Osteocyte (in vitro differentiated cells): ENCODE measurements at regions not wholly inside any gene's neighbourhood (a gene's known extent, or its start where the extent isn't known, plus 50 kb on each side); places are given as distances from the start of the nearest gene placed in this dataset.

Experiments
- DNase-seq: peaks from one replicate; pipeline ENCODE4 v3.0.0; 2021; ENCODE audit warnings: mixed read lengths; ENCODE audit not compliant: unreplicated experiment; ENCODE audit errors: extremely low spot score
- H3K27ac Mint-ChIP-seq: one replicate; pipeline ENCODE4 v1.8.0; 2021; ENCODE audit warnings: mild to moderate bottlenecking, mixed read lengths; ENCODE audit not compliant: unreplicated experiment
- H3K27me3 Mint-ChIP-seq: one replicate; pipeline ENCODE4 v1.8.0; 2021; ENCODE audit warnings: mixed read lengths; ENCODE audit not compliant: unreplicated experiment
- H3K36me3 Mint-ChIP-seq: one replicate; pipeline ENCODE4 v1.8.0; 2021; ENCODE audit warnings: mixed read lengths; ENCODE audit not compliant: unreplicated experiment
- H3K4me1 Mint-ChIP-seq: one replicate; pipeline ENCODE4 v1.8.0; 2021; ENCODE audit warnings: mixed read lengths; ENCODE audit not compliant: unreplicated experiment
- H3K4me3 Mint-ChIP-seq: one replicate; pipeline ENCODE4 v1.8.0; 2021; ENCODE audit warnings: mild to moderate bottlenecking, moderate library complexity, mixed read lengths; ENCODE audit not compliant: unreplicated experiment
- H3K9me3 Mint-ChIP-seq: one replicate; pipeline ENCODE4 v1.8.0; 2021; ENCODE audit warnings: mixed read lengths; ENCODE audit not compliant: unreplicated experiment
- TF ChIP-seq, protein P1 (sequence below): fragments of 200-600 bp; sonication (generic); IDR thresholded peaks from 2 replicates; pipeline ENCODE4 v1.5.0; 2021; ENCODE audit warnings: antibody characterized with exemption, mild to moderate bottlenecking, moderate library complexity

DNA sequence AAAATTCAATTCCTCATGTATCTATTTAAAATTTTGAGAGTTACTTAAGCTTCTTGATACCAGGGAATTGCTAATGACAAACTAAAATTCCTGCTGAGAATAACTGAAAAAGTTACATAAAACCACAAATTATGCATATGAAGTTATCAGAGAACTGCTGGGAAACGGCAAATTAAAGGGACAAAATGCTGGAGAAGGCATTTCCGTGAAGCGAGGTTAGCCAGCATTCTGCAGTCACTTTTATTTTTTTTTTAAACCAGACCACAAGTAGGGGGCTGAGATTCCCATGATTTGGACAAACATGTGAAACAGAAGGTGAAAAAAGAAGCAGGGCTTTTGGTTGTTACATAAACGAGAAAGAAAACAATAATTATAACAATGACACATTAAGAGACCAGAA lies 737.6 kb upstream of the CHRM3 start:
- Mint-ChIP-seq H3K36me3 (peaks cover 4% of the 10 kb centered on the region), H3K9me3 (peaks cover 5% of the 10 kb centered on the region), H3K27ac (peak overlapping the region; percentile 31), H3K27me3 (no peaks in the 10 kb centered on the region), H3K4me3 (no peak overlapping the region), H3K4me1 (peaks cover 38% of the 10 kb centered on the region)
- TF ChIP-seq, protein P1, sequence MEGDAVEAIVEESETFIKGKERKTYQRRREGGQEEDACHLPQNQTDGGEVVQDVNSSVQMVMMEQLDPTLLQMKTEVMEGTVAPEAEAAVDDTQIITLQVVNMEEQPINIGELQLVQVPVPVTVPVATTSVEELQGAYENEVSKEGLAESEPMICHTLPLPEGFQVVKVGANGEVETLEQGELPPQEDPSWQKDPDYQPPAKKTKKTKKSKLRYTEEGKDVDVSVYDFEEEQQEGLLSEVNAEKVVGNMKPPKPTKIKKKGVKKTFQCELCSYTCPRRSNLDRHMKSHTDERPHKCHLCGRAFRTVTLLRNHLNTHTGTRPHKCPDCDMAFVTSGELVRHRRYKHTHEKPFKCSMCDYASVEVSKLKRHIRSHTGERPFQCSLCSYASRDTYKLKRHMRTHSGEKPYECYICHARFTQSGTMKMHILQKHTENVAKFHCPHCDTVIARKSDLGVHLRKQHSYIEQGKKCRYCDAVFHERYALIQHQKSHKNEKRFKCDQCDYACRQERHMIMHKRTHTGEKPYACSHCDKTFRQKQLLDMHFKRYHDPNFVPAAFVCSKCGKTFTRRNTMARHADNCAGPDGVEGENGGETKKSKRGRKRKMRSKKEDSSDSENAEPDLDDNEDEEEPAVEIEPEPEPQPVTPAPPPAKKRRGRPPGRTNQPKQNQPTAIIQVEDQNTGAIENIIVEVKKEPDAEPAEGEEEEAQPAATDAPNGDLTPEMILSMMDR, result no peak
- no peak for DNase-seq

DNA sequence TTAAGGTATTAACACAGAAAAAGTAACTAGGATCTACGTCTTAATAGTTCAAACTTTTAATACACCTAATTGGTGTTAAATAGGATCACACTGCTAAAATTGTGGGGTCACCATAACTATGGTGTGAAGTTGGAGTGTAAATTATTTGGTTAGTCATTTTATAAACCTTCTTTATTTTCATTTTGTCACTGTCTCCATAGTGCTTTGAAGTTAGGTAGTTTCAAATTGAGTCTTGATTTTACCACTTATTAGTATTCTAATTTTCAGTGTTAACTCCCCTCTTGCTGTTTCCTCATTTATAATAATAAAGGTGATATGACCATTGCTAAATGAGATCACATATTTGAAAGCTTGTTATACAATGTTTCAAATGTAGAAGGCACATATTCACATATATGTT lies 738.1 kb upstream of the CHRM3 start:
- peaks cover 33% of the 10 kb centered on the region for H3K4me1 Mint-ChIP-seq
- no peak for DNase-seq
- TF ChIP-seq, protein P1, result no peak
- peaks cover 4% of the 10 kb centered on the region for H3K36me3 Mint-ChIP-seq
- H3K9me3 Mint-ChIP-seq, result peaks cover 5% of the 10 kb centered on the region
- no peaks in the 10 kb centered on the region for H3K27me3 Mint-ChIP-seq
- H3K4me3 Mint-ChIP-seq, result no peak overlapping the region
- H3K27ac Mint-ChIP-seq, result peak overlapping the region; percentile 31

DNA sequence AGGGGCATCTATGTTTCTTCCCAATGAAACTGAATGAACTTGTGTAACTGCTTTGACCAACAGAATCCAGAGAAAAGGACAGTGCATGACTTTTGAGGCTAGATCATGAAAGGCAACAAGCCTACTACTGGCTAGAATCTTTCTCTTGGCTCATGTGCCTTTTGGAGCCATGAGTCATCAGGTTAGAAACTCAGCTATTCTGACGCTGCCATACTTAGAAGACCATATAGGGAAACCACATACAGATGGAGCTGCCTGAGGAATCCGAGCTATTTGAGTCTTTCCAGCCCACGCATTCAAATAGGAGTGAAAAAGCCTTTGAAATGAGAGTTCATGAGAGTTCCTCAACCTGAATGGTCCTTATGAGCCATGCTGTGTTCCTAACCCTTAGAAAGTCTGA lies 738.5 kb upstream of the CHRM3 start:
- TF ChIP-seq, protein P1, result no peak

DNA sequence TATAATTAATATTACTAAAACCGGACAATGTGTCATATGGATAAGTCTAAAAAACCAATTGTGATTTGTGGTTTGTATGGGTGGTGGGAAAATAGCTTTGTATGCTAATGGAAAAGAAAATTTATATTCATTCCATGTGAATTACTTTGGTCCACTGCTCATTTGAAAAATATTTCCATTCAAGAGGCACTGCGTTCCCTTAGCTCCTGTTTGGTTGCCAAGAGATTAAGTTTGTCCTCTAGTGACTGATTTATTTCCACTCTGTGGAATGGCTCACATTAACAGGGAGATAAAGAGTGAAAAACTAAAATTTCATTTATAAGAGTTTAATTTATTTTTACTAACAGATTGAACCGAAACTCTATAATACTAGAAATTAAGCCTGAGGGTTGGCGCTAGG lies 744.1 kb upstream of the CHRM3 start:
- DNase-seq, result no peak
- H3K27me3 Mint-ChIP-seq, result no peaks in the 10 kb centered on the region
- H3K27ac Mint-ChIP-seq, result no peak overlapping the region
- no peaks in the 10 kb centered on the region for H3K9me3 Mint-ChIP-seq
- no peak overlapping the region for H3K4me3 Mint-ChIP-seq
- TF ChIP-seq, protein P1, result no peak
- H3K36me3 Mint-ChIP-seq, result no peaks in the 10 kb centered on the region
- H3K4me1 Mint-ChIP-seq, result peaks cover 3% of the 10 kb centered on the region

More for the DNA sequence above, 738.5 kb upstream of the CHRM3 start:
- no peak for DNase-seq
- Mint-ChIP-seq H3K4me1 (peaks cover 30% of the 10 kb centered on the region), H3K36me3 (peaks cover 4% of the 10 kb centered on the region), H3K9me3 (peaks cover 5% of the 10 kb centered on the region), H3K4me3 (no peak overlapping the region), H3K27me3 (no peaks in the 10 kb centered on the region), H3K27ac (peak overlapping the region; percentile 51)

DNA sequence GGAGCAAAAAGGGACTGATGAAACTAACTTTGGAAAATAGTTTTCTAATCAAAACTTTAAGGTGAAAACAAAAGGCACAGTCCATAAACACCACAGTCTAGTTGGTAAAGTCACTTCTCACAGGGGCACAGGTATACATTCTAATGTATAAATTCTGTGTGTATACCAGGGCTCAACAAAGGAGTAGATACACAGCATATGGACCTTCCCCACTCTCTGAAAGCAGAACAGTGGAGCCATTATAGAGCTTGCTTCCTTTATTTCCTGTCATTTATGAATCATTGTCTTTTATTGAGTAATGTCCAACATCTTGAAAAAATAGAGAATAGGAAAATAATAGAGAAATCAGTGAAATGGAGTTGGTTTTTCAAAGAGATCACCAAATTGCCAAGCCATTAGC lies 746.5 kb upstream of the CHRM3 start:
- no peaks in the 10 kb centered on the region for H3K36me3 Mint-ChIP-seq
- TF ChIP-seq, protein P1, result no peak
- H3K27me3 Mint-ChIP-seq, result no peaks in the 10 kb centered on the region
- H3K27ac Mint-ChIP-seq, result no peak overlapping the region
- no peaks in the 10 kb centered on the region for H3K4me1 Mint-ChIP-seq
- no peak for DNase-seq
- H3K4me3 Mint-ChIP-seq, result no peak overlapping the region
- no peaks in the 10 kb centered on the region for H3K9me3 Mint-ChIP-seq
